HCT116 (cell line): ENCODE measurements at regions not wholly inside any gene's neighbourhood (a gene's known extent, or its start where the extent isn't known, plus 50 kb on each side); places are given as distances from the start of the nearest gene placed in this dataset.

Experiments
- ATAC-seq: fragments of 200-7000 bp; cut with Tn5 transposase; 2 replicates; pipeline ENCODE4 v1.9.1; 2020; ENCODE audit warnings: mild to moderate bottlenecking, moderate library complexity
- BruUV-seq: library from RNA; stranded (reverse); fragments of 400-500 nt; replicated peaks from 2 replicates; lab custom pipeline; 2021; lab: Mats Ljungman, UMichigan
- CTCF ChIA-PET: fragments of 300-600 bp; sonication (Branson Sonifier 250); formaldehyde crosslinking; loops from one replicate; lab custom pipeline; 2021; ENCODE audit warnings: antibody characterized with exemption; lab: Charles Lee
- POLR2A ChIA-PET: fragments of 300-600, 350-600 bp; sonication (Branson Sonifier 250); formaldehyde crosslinking; loops from one replicate; lab custom pipeline; 2021; ENCODE audit warnings: antibody characterized with exemption; lab: Charles Lee
- RAD21 ChIA-PET, 2 experiments: fragments of 300-600 bp; sonication (Branson Sonifier 250); formaldehyde crosslinking; loops; one replicate each; lab custom pipeline; 2023; ENCODE audit warnings: low total read pairs in 2 of 2; ENCODE audit not compliant: uncharacterized antibody in 2 of 2, unreplicated experiment in 2 of 2, low non-redundant PET in 1 of 2; lab: Charles Lee
- DNase-seq: peaks from one replicate; pipeline ENCODE4 v3.0.0-alpha.2; 2010; ENCODE audit warnings: low read depth, low spot score
- H2AFZ ChIP-seq: fragments of 200-600 bp; shearing (Covaris generic), sonication (generic); 2 replicates; pipeline ENCODE4 v1.6.1; 2017; ENCODE audit warnings: low read depth, mixed run types, mixed read lengths, antibody characterized with exemption, low read length; ENCODE audit not compliant: poor library complexity, severe bottlenecking
- H3K27ac ChIP-seq: 2 replicates; pipeline ENCODE4 v1.5.1; 2012; ENCODE audit warnings: low read depth, low read length
- H3K27me3 ChIP-seq: fragments of 200-600 bp; sonication (generic); 2 replicates; pipeline ENCODE4 v1.6.1; 2016; ENCODE audit warnings: mixed run types, low read length, mixed read lengths; ENCODE audit not compliant: insufficient read depth
- H3K36me3 ChIP-seq, 2 experiments: fragments of 200-500 bp in 1 of 2; fragments of 200-600 bp in 1 of 2; sonication (Bioruptor generic) in 1 of 2; sonication (generic) in 1 of 2; 2 replicates each; pipeline versions ENCODE4 v1.5.1 to v1.6.1; 2014 to 2016; ENCODE audit warnings: low read length in 2 of 2, inconsistent platforms in 1 of 2, mixed read lengths in 1 of 2, mixed run types in 1 of 2; ENCODE audit not compliant: insufficient read depth in 2 of 2, control insufficient read depth in 1 of 2
- H3K4me1 ChIP-seq, 2 experiments: fragments of 200-600 bp in 1 of 2; sonication (generic) in 1 of 2; 2 replicates each; pipeline versions ENCODE4 v1.5.1 to v1.6.1; 2012 to 2017; ENCODE audit warnings: low read length in 2 of 2, inconsistent platforms in 1 of 2, mild to moderate bottlenecking in 1 of 2, mixed read lengths in 1 of 2, mixed run types in 1 of 2, moderate library complexity in 1 of 2; ENCODE audit not compliant: insufficient read depth in 2 of 2, control insufficient read depth in 1 of 2
- H3K4me2 ChIP-seq: fragments of 200-600 bp; sonication (generic); 2 replicates; pipeline ENCODE4 v1.6.1; 2017; ENCODE audit warnings: mixed run types, low read length, mixed read lengths
- H3K4me3 ChIP-seq, 2 experiments: fragments of 200-600 bp in 1 of 2; sonication (generic) in 1 of 2; replicated peaks in 1 of 2; 2 replicates each; pipeline ENCODE4 v1.5.1; 2011 to 2016; ENCODE audit warnings: low read length in 2 of 2, control low read depth in 1 of 2, low read depth in 1 of 2, mild to moderate bottlenecking in 1 of 2, mixed read lengths in 1 of 2, mixed run types in 1 of 2
- H3K79me2 ChIP-seq: fragments of 200-600 bp; sonication (generic); 2 replicates; pipeline ENCODE4 v1.6.1; 2017; ENCODE audit warnings: mild to moderate bottlenecking, mixed run types, low read length, moderate library complexity, mixed read lengths; ENCODE audit not compliant: insufficient read depth
- H3K9ac ChIP-seq: fragments of 200-600 bp; sonication (generic); 2 replicates; pipeline ENCODE4 v1.6.1; 2016; ENCODE audit warnings: low read length, mixed read lengths
- H3K9me2 ChIP-seq: fragments of 200-600 bp; sonication (generic), shearing (Covaris generic); 2 replicates; pipeline ENCODE4 v1.6.1; 2017; ENCODE audit warnings: mixed run types, mild to moderate bottlenecking, moderate library complexity; ENCODE audit not compliant: insufficient read depth
- H3K9me3 ChIP-seq, 2 experiments: fragments of 200-500 bp in 1 of 2; fragments of 200-600 bp in 1 of 2; sonication (Bioruptor generic) in 1 of 2; sonication (generic) in 1 of 2; 2 replicates each; pipeline ENCODE4 v1.6.1; 2014 to 2017; ENCODE audit warnings: low read length in 2 of 2, mixed read lengths in 2 of 2, inconsistent platforms in 1 of 2, low read depth in 1 of 2, mild to moderate bottlenecking in 1 of 2, mixed run types in 1 of 2, moderate library complexity in 1 of 2; ENCODE audit not compliant: control insufficient read depth in 1 of 2, insufficient read depth in 1 of 2
- H4K20me1 ChIP-seq: fragments of 200-600 bp; sonication (generic), shearing (Covaris generic); 2 replicates; pipeline ENCODE4 v1.6.1; 2017; ENCODE audit warnings: mixed run types, mild to moderate bottlenecking, moderate library complexity; ENCODE audit not compliant: insufficient read depth
- CBX3 ChIP-seq: IDR thresholded peaks from 2 replicates; pipeline ENCODE4 v1.6.1; 2012; ENCODE audit warnings: low read depth
- EZH2 ChIP-seq: fragments of 200-600 bp; sonication (generic); IDR thresholded peaks from 2 replicates; pipeline ENCODE4 v1.6.1; 2017; ENCODE audit warnings: antibody characterized with exemption, mixed run types
- POLR2A ChIP-seq: IDR thresholded peaks from 2 replicates; pipeline ENCODE4 v1.7.0; 2011; ENCODE audit warnings: borderline replicate concordance; ENCODE audit not compliant: insufficient read depth, insufficient read length; ENCODE audit errors: extremely low read depth
- POLR2AphosphoS5 ChIP-seq: IDR thresholded peaks from 2 replicates; pipeline ENCODE4 v1.6.1; 2011; ENCODE audit warnings: mild to moderate bottlenecking, low read depth, low read length, moderate library complexity
- REST ChIP-seq: IDR thresholded peaks from 2 replicates; pipeline ENCODE4 v1.6.1; 2012; ENCODE audit warnings: low read depth
- SIN3A ChIP-seq: IDR thresholded peaks from 2 replicates; pipeline ENCODE4 v1.6.1; 2012; ENCODE audit warnings: low read depth
- SP1 ChIP-seq: IDR thresholded peaks from 2 replicates; pipeline ENCODE4 v1.6.1; 2012; ENCODE audit warnings: low read depth
- TCF7L2 ChIP-seq: IDR thresholded peaks from 2 replicates; pipeline ENCODE4 v1.7.0; 2011; ENCODE audit warnings: borderline replicate concordance, inconsistent platforms; ENCODE audit not compliant: insufficient read depth, insufficient read length; ENCODE audit errors: extremely low read depth
- YY1 ChIP-seq: IDR thresholded peaks from 2 replicates; pipeline ENCODE4 v1.6.1; 2011; ENCODE audit warnings: low read length, low read depth, moderate library complexity, mild to moderate bottlenecking; ENCODE audit not compliant: insufficient replicate concordance; ENCODE audit errors: extremely low read depth
- ZNF274 ChIP-seq: fragments of 200-500 bp; sonication (Bioruptor generic); IDR thresholded peaks from 2 replicates; pipeline ENCODE4 v1.6.1; 2014; ENCODE audit warnings: mild to moderate bottlenecking, low read depth, low read length, inconsistent platforms
- intact Hi-C: fragments of 100-400 bp; cut with micrococcal nuclease; formaldehyde crosslinking; loops from 2 replicates; pipeline ENCODE4 v1.10.0; 2022
- TF ChIP-seq, protein P1 (sequence below): IDR thresholded peaks from 2 replicates; pipeline ENCODE4 v1.6.1; 2012
- TF ChIP-seq, protein P2 (sequence below): IDR thresholded peaks from 2 replicates; pipeline ENCODE4 v1.6.1; 2012

GRCh38 chr11:45092404-45092785 is 54.0 kb upstream of the PRDM11 start:
- no peaks in the 10 kb centered on the region for H3K4me1 ChIP-seq
- RAD21 ChIA-PET: no interaction called here
- no peak overlapping the region for H3K4me2 ChIP-seq
- ATAC-seq: no peak
- H3K36me3 ChIP-seq: no peaks in the 10 kb centered on the region
- no peaks in the 10 kb centered on the region for H3K79me2 ChIP-seq
- POLR2A ChIA-PET: no interaction called here
- CTCF ChIA-PET: no interaction called here
- no peak overlapping the region for H3K4me3 ChIP-seq
- H2AFZ ChIP-seq: no peak overlapping the region
- no peaks in the 10 kb centered on the region for H4K20me1 ChIP-seq
- H3K9ac ChIP-seq: no peak overlapping the region
- H3K27me3 ChIP-seq: peaks cover 37% of the 10 kb centered on the region; the same call in 1 of the 2 replicates
- intact Hi-C loops: no loop called here
- no peaks in the 10 kb centered on the region for H3K9me3 ChIP-seq
- TF ChIP-seq YY1 (no peak), EZH2 (no peak), POLR2A (no peak), POLR2AphosphoS5 (no peak), SP1 (no peak), CBX3 (no peak)
- TF ChIP-seq, protein P1, sequence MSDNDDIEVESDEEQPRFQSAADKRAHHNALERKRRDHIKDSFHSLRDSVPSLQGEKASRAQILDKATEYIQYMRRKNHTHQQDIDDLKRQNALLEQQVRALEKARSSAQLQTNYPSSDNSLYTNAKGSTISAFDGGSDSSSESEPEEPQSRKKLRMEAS: no peak
- TF ChIP-seq, all 23 proteins: peak for 0
- DNase-seq: no peak
- Histone ChIP-seq H3K27ac (no peak overlapping the region), H3K9me2 (no peaks in the 10 kb centered on the region)
- BruUV-seq: no TSS peak

DNA sequence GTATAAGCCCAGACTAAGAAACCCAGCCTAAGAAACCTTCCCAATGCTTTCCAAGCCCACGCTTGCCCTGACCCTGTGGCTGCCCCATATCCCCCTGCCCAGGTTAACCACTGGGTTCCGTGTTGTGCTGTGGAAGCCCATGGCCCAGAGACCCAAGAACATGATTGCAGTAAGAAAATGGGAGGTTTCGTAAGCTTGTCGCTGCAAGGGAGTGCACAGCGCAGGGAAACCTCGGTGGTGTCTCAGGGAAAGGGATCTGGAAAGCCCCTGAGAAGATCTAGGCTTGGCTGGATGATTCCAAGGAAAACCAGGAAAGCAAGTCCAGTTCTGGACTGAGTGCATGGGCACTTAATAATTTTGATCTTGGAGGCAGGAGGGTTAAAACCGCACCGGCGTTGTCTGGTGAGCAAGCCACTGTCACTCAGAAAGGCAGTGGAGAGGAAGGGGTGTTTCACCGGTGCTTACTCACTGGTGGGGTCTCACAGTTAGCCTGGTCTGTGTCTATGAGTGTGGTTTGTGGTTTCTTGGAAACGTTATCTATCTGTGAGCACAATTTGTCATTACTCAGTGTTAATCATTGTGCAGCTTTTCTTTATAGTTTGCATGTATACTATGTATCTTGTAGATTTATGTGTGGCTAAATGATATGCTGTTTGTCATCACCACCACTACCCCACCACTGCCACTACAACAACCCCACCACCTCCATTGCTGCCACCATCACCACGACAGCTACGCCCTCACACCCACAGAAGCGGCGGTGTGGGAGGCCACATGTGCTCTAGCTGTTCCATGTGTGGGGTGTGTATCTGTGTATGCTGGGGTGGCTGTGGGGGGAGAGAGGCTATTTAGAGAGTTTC is 53.3 kb upstream of the PRDM11 start:
- H3K4me2 ChIP-seq: no peak overlapping the region
- ATAC-seq (no peak), DNase-seq (no peak)
- CTCF ChIA-PET: no interaction called here
- TF ChIP-seq ZNF274: no peak
- no peak for TF ChIP-seq SP1
- TF ChIP-seq SIN3A: no peak
- TF ChIP-seq TCF7L2: no peak
- no peak for TF ChIP-seq REST
- TF ChIP-seq, protein P2, sequence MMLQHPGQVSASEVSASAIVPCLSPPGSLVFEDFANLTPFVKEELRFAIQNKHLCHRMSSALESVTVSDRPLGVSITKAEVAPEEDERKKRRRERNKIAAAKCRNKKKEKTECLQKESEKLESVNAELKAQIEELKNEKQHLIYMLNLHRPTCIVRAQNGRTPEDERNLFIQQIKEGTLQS: no peak
- no peaks in the 10 kb centered on the region for H3K36me3 ChIP-seq
- H3K27me3 ChIP-seq: peaks cover 37% of the 10 kb centered on the region; the same call in 1 of the 2 replicates
- H3K9me2 ChIP-seq: no peaks in the 10 kb centered on the region
- no peaks in the 10 kb centered on the region for H3K4me1 ChIP-seq
- no TSS peak for BruUV-seq
- H3K79me2 ChIP-seq: no peaks in the 10 kb centered on the region
- no peak overlapping the region for H3K9ac ChIP-seq
- H2AFZ ChIP-seq: no peak overlapping the region
- RAD21 ChIA-PET: no interaction called here
- H3K27ac ChIP-seq: no peak overlapping the region
- H3K4me3 ChIP-seq: no peak overlapping the region
- no peaks in the 10 kb centered on the region for H3K9me3 ChIP-seq
- H4K20me1 ChIP-seq: no peaks in the 10 kb centered on the region
- intact Hi-C loops: no loop called here
- POLR2A ChIA-PET: no interaction called here
